ENCODE measurements at regions not wholly inside any gene's neighbourhood (a gene's known extent, or its start where the extent isn't known, plus 50 kb on each side); places are given as distances from the start of the nearest gene placed in this dataset.

DNA sequence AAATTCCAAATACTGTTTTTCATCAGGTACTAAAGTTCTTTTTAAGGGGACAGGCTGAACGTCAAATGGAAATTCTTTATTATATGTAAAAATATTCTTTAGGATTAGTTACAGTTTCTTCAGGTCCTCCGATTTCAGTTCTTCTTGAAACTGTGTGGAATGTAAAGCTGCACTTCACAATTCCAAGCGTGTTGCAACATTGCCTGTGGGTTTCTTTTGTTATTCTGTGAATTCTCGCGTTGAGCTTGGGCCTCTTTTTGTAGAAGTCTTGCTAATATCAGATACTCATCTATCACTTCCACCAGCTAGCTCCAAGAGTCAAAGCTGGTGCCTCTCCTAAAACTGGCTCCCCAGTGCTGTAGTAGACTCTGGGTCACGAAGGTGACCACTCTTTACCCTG, 642.6 kb downstream of the METTL4 start:
- no peak for DNase-seq (ENCODE audit: low read depth)
- no peak overlapping the region for H3K4me3 ChIP-seq (ENCODE audit: low read depth, low read length)
- TF ChIP-seq POLR2A (IDR thresholded peaks at IDR 0.05; ENCODE audit: extremely low read depth, insufficient read length): no peak
- TF ChIP-seq, protein P1, sequence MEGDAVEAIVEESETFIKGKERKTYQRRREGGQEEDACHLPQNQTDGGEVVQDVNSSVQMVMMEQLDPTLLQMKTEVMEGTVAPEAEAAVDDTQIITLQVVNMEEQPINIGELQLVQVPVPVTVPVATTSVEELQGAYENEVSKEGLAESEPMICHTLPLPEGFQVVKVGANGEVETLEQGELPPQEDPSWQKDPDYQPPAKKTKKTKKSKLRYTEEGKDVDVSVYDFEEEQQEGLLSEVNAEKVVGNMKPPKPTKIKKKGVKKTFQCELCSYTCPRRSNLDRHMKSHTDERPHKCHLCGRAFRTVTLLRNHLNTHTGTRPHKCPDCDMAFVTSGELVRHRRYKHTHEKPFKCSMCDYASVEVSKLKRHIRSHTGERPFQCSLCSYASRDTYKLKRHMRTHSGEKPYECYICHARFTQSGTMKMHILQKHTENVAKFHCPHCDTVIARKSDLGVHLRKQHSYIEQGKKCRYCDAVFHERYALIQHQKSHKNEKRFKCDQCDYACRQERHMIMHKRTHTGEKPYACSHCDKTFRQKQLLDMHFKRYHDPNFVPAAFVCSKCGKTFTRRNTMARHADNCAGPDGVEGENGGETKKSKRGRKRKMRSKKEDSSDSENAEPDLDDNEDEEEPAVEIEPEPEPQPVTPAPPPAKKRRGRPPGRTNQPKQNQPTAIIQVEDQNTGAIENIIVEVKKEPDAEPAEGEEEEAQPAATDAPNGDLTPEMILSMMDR (IDR thresholded peaks at IDR 0.05; ENCODE audit: low read depth, low read length): no peak
- TF ChIP-seq, protein P2, sequence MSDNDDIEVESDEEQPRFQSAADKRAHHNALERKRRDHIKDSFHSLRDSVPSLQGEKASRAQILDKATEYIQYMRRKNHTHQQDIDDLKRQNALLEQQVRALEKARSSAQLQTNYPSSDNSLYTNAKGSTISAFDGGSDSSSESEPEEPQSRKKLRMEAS (IDR thresholded peaks at IDR 0.05; ENCODE audit: low read depth, low read length): no peak
- TF ChIP-seq MYC (IDR thresholded peaks at IDR 0.05; ENCODE audit: low read depth, low read length): no peak

DNA sequence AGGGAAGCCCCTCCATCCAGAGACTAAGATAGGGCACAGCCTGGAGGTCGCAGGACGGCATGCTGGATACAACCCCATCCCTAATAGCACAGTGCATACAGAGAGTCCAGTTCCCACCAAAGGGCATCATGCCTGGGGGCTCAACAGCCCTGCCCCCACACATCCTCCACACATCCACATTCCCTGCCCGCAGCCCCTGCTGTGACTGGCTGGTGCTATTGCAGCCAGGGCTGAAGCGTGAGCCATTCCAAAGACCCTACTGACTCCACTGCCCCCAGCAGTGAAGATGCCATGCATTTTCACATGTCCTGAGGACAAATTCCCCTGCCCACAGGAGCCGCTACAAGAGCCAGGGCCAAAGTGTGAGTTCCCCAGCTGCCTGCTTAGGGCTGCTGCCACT, 641.6 kb downstream of the METTL4 start:
- TF ChIP-seq POLR2A (IDR thresholded peaks at IDR 0.05; ENCODE audit: extremely low read depth, insufficient read length) (no peak), MYC (IDR thresholded peaks at IDR 0.05; ENCODE audit: low read depth, low read length) (no peak)
- TF ChIP-seq, protein P2 (IDR thresholded peaks at IDR 0.05; ENCODE audit: low read depth, low read length): no peak
- TF ChIP-seq, protein P1 (IDR thresholded peaks at IDR 0.05; ENCODE audit: low read depth, low read length): no peak
- no peak for DNase-seq (ENCODE audit: low read depth)
- no peak overlapping the region for H3K4me3 ChIP-seq (ENCODE audit: low read depth, low read length)

DNA sequence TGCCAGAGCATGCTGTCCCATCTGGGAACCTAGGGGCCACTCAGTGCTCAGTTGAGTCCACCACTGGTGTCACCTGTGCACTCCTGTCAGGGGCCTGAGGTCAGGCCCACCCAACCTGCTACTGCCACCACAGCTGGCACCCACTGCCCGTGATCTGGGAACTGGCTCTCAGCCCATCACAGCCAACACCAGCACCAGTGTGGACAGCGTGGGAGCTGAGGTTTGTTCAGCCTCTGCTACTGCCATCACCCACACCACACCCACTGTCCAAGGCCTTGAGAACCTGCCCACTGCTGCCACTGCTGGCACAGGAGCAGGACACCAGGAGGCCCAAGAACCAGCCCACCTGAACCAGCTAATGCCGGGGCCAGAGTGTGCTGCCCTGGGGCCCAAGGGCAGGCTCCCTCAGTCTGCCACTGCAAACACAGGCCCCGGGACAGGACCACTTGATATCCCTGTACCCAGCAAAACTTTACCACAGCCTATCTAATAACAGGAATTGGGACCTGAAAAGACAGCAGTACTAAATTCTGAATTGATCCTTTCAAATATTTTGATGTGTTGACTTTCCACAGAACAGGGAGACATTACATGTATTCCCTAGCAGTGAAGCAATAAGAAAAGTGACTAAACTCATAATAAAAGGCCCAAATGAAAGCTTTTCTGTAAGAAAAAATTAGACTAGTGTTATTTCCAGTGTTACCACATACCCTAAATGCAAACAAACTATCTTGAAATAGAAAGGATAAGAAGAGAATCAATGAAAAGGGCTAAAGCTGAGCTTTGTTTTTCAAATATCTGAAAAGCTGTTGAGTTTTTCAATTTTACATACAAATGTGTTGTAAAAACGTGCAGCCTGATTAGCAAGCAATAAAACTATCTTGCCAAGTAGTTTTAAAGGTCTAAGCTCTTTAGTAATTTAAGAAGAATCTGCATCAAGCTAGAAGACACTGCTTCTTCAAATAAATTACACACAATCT, 640.7 kb downstream of the METTL4 start:
- TF ChIP-seq POLR2A (IDR thresholded peaks at IDR 0.05; ENCODE audit: extremely low read depth, insufficient read length) (no peak), MYC (IDR thresholded peaks at IDR 0.05; ENCODE audit: low read depth, low read length) (no peak)
- TF ChIP-seq, protein P2 (IDR thresholded peaks at IDR 0.05; ENCODE audit: low read depth, low read length): no peak
- DNase-seq (ENCODE audit: low read depth): no peak
- no peak overlapping the region for H3K4me3 ChIP-seq (ENCODE audit: low read depth, low read length)

DNA sequence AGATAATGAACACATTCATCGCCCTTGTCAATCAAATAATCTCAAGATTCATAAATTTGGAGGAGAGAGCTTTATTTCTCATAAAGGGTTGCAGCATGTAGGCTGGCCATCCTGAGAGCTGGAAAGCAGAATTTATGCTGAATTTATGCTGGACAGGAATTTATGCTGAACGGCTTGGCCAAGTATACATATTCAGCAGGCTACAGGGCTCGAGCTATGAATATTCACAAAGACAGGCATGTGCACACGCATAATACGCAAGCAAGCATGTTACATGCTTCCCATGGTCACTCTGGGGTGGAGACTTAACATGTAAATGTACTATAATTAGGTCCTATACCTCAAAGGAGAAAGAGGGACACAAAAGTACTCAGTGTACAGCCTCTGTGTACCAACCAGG, 618.8 kb downstream of the METTL4 start:
- TF ChIP-seq POLR2A (IDR thresholded peaks at IDR 0.05; ENCODE audit: extremely low read depth, insufficient read length) (no peak), MYC (IDR thresholded peaks at IDR 0.05; ENCODE audit: low read depth, low read length) (no peak)
- TF ChIP-seq, protein P2 (IDR thresholded peaks at IDR 0.05; ENCODE audit: low read depth, low read length): no peak
- TF ChIP-seq, protein P1 (IDR thresholded peaks at IDR 0.05; ENCODE audit: low read depth, low read length): no peak
- DNase-seq (ENCODE audit: low read depth): no peak
- no peak overlapping the region for H3K4me3 ChIP-seq (ENCODE audit: low read depth, low read length)

DNA sequence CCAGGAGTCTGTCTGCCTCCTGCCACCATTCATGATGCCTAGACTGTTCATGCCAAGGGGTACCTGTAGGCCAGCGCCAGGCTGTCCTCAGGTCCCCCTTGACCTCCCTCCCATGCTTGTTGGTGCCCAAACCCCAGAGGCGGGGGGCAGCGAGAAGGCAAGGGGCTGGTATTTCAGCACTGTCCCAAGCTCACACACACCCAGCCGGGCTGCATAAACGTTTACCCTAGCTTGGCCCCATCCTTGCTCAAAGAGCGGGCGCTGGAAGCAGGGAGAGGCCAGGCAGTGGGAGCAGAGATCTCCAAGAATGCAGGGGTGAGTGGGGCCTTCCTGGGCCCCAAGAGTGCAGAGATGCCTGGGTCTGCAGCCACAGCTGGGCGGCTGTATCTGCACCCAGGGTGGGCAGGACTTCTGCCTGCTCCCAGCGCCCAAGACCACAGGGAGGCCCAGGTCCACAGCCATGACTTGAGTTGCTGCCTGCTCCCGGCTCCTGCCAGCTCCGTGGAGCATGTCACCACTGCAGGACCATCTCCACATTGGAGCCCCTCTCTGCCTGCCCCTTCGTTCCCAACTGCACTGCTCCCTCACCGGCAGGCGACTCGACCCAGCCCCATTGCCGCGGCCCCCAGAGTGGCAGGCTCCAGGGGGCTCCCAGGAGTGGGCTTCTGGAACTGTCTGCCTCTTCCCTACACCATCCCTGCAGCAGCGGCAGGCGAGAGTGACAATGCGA, 616.6 kb downstream of the METTL4 start:
- no peak overlapping the region for H3K4me3 ChIP-seq (ENCODE audit: low read depth, low read length)
- DNase-seq (ENCODE audit: low read depth): no peak

More for the DNA sequence above, 616.6 kb downstream of the METTL4 start:
- TF ChIP-seq POLR2A (IDR thresholded peaks at IDR 0.05; ENCODE audit: extremely low read depth, insufficient read length) (no peak), MYC (IDR thresholded peaks at IDR 0.05; ENCODE audit: low read depth, low read length) (no peak)
- TF ChIP-seq, protein P1 (IDR thresholded peaks at IDR 0.05; ENCODE audit: low read depth, low read length): no peak
- TF ChIP-seq, protein P2 (IDR thresholded peaks at IDR 0.05; ENCODE audit: low read depth, low read length): no peak
